ENCODE measurements at regions not wholly inside any gene's neighbourhood (a gene's known extent, or its start where the extent isn't known, plus 50 kb on each side); places are given as distances from the start of the nearest gene placed in this dataset.

DNA sequence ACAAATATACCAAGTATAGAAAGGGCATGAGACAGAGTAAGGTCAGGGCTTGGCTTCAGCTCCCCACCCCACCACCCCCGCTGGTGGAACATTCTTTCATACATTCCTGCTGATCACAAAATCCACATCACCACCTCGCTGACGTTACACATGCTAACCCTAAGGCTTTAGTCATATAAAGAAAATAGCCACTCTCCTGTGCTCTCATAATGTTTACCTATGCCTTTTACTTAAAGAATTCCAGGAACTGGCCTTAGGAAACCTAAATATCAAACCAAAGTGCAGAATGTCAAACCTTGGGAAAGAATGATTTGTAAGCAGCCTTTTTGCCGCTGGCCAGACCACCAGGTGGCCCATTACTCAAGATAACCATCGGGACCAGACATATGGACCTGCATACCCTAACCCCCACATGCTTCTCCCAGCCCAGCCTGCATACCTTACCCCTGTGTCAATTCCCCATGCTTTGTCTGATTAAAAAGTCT lies 136.3 kb upstream of the SLC39A10 start:
- Histone ChIP-seq H3K4me3 (ENCODE audit: low read length in 3 of 3) (no peak overlapping the region), H3K27ac (ENCODE audit: low read depth in 2 of 2, low read length in 2 of 2) (no peak overlapping the region), H3K36me3 (ENCODE audit: control insufficient read depth in 2 of 3, insufficient read depth in 3 of 3, low read length in 3 of 3) (no peaks in the 10 kb centered on the region), H3K4me1 (ENCODE audit: control insufficient read depth in 2 of 3, insufficient read depth in 2 of 3, low read depth in 1 of 3, low read length in 3 of 3) (no peaks in the 10 kb centered on the region), H3K9me3 (ENCODE audit: control insufficient read depth in 2 of 3, insufficient read depth in 1 of 3, low read length in 3 of 3) (no peaks in the 10 kb centered on the region), H3K27me3 (ENCODE audit: control insufficient read depth, insufficient read depth, low read length) (no peaks in the 10 kb centered on the region), H3K9ac (ENCODE audit: low read length in 3 of 3) (no peak overlapping the region)
- DNase-seq (peak in 1 of 5 donors; percentile 13), FAIRE-seq (no peak)
- no peak for TF ChIP-seq CTCF (IDR thresholded peaks at IDR 0.05; ENCODE audit: borderline replicate concordance, extremely low read depth, insufficient read depth)
- intact Hi-C loops (cut with DNase I) = no loop called here

DNA sequence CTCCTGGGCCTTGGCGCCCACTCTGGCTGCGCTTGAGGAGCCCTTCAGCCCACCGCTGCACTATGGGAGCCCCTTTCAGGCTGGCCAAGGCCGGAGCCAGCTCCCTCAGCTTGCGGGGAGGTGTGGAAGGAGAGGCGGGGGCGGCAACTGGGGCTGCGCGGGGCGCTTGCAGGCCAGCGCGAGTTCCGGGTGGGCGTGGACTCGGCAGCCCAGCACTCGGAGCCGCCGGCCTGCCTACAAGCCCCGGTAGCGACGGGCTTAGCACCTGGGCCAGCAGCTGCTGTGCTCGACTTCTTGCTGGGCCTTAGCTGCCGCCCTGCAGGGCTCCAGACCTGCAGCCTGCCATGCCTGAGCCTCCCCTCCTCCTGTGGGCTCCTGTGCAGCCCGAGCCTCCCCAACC lies 141.5 kb upstream of the SLC39A10 start:
- peak in 1 of 5 donors; percentile 70 for DNase-seq
- no peak for FAIRE-seq
- Histone ChIP-seq H3K4me3 (ENCODE audit: low read length in 3 of 3) (no peak overlapping the region), H3K27ac (ENCODE audit: low read depth in 2 of 2, low read length in 2 of 2) (no peak overlapping the region), H3K27me3 (ENCODE audit: control insufficient read depth, insufficient read depth, low read length) (no peaks in the 10 kb centered on the region), H3K9me3 (ENCODE audit: control insufficient read depth in 2 of 3, insufficient read depth in 1 of 3, low read length in 3 of 3) (no peaks in the 10 kb centered on the region), H3K4me1 (ENCODE audit: control insufficient read depth in 2 of 3, insufficient read depth in 2 of 3, low read depth in 1 of 3, low read length in 3 of 3) (no peaks in the 10 kb centered on the region), H3K9ac (ENCODE audit: low read length in 3 of 3) (no peak overlapping the region), H3K36me3 (ENCODE audit: control insufficient read depth in 2 of 3, insufficient read depth in 3 of 3, low read length in 3 of 3) (no peaks in the 10 kb centered on the region)
- TF ChIP-seq CTCF (IDR thresholded peaks at IDR 0.05; ENCODE audit: borderline replicate concordance, extremely low read depth, insufficient read depth) = no peak
- intact Hi-C loops (cut with DNase I) = no loop called here

DNA sequence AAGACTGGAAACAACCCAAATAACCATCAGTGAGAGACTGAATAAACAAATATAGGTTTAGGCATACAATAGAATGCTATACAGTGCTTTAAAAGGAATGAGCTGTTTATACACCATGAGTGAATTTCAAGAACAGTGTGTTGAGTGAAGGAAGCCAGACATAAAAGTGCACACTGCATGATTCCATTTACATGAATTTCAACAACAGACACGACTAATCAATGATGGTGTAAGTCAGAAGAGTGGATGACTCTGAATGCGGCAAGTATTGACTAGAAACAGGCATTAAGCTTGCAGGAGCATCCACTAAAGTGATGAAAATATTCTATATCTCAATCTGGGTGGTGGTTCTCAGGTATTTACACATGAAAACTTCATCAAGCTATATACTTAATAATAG lies 142.7 kb upstream of the SLC39A10 start:
- intact Hi-C loops (cut with DNase I) = no loop called here
- H3K27ac ChIP-seq (ENCODE audit: low read depth in 2 of 2, low read length in 2 of 2) = no peak overlapping the region
- H3K4me3 ChIP-seq (ENCODE audit: low read length in 3 of 3) = no peak overlapping the region
- FAIRE-seq (no peak), DNase-seq (no peak)
- no peak for TF ChIP-seq CTCF (IDR thresholded peaks at IDR 0.05; ENCODE audit: borderline replicate concordance, extremely low read depth, insufficient read depth)
- no peaks in the 10 kb centered on the region for H3K36me3 ChIP-seq (ENCODE audit: control insufficient read depth in 2 of 3, insufficient read depth in 3 of 3, low read length in 3 of 3)
- no peak overlapping the region for H3K9ac ChIP-seq (ENCODE audit: low read length in 3 of 3)
- H3K4me1 ChIP-seq (ENCODE audit: control insufficient read depth in 2 of 3, insufficient read depth in 2 of 3, low read depth in 1 of 3, low read length in 3 of 3) = no peaks in the 10 kb centered on the region
- no peaks in the 10 kb centered on the region for H3K9me3 ChIP-seq (ENCODE audit: control insufficient read depth in 2 of 3, insufficient read depth in 1 of 3, low read length in 3 of 3)
- H3K27me3 ChIP-seq (ENCODE audit: control insufficient read depth, insufficient read depth, low read length) = no peaks in the 10 kb centered on the region

- no peak overlapping the region for H3K27ac ChIP-seq (ENCODE audit: low read depth in 2 of 2, low read length in 2 of 2)
- H3K36me3 ChIP-seq (ENCODE audit: control insufficient read depth in 2 of 3, insufficient read depth in 3 of 3, low read length in 3 of 3) = no peaks in the 10 kb centered on the region
- H3K9ac ChIP-seq (ENCODE audit: low read length in 3 of 3) = no peak overlapping the region
- H3K4me1 ChIP-seq (ENCODE audit: control insufficient read depth in 2 of 3, insufficient read depth in 2 of 3, low read depth in 1 of 3, low read length in 3 of 3) = no peaks in the 10 kb centered on the region
- FAIRE-seq = no peak
- DNase-seq = no peak
- no peak for TF ChIP-seq CTCF (IDR thresholded peaks at IDR 0.05; ENCODE audit: borderline replicate concordance, extremely low read depth, insufficient read depth)
- intact Hi-C loops (cut with DNase I) = no loop called here
- no peaks in the 10 kb centered on the region for H3K9me3 ChIP-seq (ENCODE audit: control insufficient read depth in 2 of 3, insufficient read depth in 1 of 3, low read length in 3 of 3)
- H3K4me3 ChIP-seq (ENCODE audit: low read length in 3 of 3) = no peak overlapping the region
- H3K27me3 ChIP-seq (ENCODE audit: control insufficient read depth, insufficient read depth, low read length) = no peaks in the 10 kb centered on the region
These were observed 143.9 kb upstream of the SLC39A10 start for GRCh38 chr2:195513119-195513518.
